ENCODE measurements at regions not wholly inside any gene's neighbourhood (a gene's known extent, or its start where the extent isn't known, plus 50 kb on each side); places are given as distances from the start of the nearest gene placed in this dataset.

DNA sequence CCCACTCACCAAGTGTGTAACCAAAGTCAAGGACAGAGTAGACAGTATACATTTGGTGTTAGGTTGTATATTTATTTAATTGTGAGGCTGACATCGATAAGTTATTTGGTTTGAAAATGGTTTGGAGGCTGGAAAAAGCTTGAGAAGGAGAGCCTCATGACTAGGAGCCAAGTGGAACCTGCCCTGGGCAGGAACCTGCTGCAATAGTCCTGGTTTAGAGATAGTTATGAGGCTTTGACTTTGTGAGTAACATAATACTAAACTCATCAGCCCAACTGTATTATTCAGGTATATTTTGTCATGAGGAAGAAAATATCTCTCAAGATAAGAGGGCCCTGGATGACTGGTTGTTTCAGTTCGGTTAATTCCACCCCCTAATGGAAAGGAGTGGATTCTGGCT is 234.3 kb upstream of the CYRIA start:
- DNase-seq (ENCODE audit: low read depth) = no peak

DNA sequence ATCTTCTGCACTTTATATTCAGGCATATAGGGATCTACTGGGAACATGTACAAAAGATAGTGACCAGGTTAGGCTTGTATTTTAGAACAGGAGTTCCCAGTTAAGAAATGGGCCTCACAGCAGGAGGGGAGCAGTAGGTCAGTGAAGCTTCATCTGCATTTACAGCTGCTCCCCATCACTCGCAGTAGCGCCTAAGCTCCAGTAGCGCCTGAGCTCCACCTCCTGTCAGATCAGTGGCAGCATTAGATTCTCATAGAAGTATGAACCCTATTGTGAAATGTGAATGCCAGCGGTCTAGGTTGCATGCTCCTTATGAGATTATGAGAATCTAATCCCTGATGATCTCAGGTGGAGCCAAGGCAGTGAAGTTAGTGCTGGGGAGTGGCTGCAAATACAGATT is 224.4 kb upstream of the CYRIA start:
- no peak for DNase-seq (ENCODE audit: low read depth)

DNA sequence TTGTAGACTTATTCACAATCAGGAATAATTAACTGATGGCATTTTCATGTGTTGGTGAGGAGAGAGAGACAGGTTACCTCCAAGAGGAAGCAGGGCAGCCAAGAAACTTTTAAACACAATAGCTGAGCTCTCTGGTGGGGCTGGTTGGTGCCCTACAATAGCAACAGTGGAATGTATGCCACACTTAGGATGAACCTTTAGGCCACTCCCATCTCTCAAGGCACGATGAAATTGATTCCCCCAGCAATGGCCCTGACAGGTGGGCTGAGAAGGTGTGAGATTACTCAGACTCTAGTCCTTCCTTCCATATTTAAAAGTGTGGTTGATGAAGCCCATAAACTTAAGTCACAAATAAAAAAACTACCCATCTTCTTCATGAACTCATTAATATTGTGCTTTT is 219.4 kb upstream of the CYRIA start:
- no peak for DNase-seq (ENCODE audit: low read depth)

DNA sequence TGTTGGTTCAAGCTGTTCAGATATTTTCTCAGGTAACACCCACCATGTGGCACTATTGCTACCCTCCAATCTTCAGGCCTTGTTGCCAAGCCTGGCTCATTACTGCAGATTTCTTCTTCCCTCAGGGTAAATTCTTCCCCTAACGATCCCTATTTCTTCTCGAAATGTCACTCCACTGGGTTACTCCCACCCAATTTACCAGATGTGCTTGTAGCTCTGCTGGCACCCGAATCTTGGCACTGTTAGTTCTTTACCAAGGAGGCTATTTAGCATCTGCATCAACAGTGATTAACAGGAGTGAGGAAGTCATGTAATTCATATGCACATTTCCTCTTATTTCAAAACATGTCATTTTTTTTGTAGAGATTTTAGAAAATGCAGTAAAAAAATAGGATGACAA is 217.1 kb upstream of the CYRIA start:
- DNase-seq (ENCODE audit: low read depth) = no peak

DNA sequence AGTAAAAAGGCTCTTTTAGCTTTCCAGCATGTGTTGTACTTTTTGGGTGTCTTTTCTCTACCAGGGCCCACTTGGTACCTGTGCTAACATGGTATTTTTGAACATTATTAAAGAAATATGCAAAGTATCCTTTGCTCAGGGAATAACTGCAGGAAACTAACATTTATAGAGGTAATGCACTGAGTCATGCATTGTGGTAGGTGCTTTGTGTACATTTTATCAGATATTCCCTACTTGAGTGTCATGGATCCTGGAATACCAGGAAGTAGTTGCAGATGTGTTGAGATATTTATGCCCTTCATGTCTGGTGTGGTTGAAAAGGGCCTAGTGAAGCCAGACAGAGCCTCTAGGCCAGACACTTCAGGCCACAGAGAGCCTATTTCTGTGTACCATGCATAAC is 215.5 kb upstream of the CYRIA start:
- DNase-seq (ENCODE audit: low read depth) = no peak

GRCh38 chr2:16871411-16871810 is 205.8 kb upstream of the CYRIA start:
- no peak for DNase-seq (ENCODE audit: low read depth)

DNA sequence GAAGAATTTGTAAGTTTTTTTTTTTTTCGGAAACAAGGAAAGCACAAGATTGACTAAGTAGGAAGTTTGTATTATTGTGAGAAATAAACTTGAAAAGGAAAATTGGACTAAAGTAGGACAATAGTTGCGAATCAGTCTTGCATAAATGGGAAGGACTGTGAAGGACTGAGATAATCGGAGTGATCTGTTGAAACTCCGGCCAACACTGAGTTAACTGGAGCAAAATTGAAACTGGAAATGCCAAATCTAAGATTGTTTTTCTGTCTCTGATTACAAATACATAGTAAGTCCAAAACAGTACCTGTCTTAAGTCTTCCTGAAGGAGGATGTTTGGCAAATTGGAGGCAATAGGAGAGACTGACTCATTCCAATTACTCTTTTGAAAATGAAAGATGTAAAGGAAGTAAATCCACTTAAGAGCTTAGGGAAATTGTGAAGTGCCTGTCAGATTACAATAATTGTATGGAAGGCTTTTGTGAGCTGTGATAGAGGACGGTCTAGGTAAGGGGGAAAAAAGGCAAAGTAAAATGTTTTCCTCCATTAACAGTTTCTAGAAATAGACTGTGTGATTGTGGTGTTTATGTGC is 204.9 kb upstream of the CYRIA start:
- DNase-seq (ENCODE audit: low read depth) = no peak

- no peak for DNase-seq (ENCODE audit: low read depth)
These were observed 204.1 kb upstream of the CYRIA start for GRCh38 chr2:16869711-16870110.

DNA sequence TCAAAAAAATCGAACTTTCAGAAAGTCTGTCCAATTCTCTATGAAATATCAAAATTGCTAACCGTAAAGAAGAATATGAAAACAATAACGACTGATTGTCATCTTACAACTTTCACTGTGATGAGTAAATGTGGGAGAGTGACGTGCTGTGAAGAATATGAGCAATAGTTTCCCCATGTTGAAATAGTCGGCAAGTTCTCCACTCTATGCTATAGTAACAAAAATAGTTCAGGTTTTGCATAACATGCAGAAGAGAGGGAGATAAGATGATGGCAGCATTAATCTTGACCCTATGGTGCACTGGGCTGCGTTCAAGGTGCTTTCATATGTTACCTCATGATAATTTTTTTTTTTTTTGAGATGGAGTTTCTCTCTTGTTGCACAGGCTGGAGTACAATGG is 196.8 kb upstream of the CYRIA start:
- DNase-seq (ENCODE audit: low read depth) = no peak

GRCh38 chr2:16861530-16861929 is 195.9 kb upstream of the CYRIA start:
- no peak for DNase-seq (ENCODE audit: low read depth)

GRCh38 chr2:16861111-16861510 is 195.5 kb upstream of the CYRIA start:
- no peak for DNase-seq (ENCODE audit: low read depth)

GRCh38 chr2:16860627-16861026 is 195.0 kb upstream of the CYRIA start:
- DNase-seq (ENCODE audit: low read depth) = no peak

DNA sequence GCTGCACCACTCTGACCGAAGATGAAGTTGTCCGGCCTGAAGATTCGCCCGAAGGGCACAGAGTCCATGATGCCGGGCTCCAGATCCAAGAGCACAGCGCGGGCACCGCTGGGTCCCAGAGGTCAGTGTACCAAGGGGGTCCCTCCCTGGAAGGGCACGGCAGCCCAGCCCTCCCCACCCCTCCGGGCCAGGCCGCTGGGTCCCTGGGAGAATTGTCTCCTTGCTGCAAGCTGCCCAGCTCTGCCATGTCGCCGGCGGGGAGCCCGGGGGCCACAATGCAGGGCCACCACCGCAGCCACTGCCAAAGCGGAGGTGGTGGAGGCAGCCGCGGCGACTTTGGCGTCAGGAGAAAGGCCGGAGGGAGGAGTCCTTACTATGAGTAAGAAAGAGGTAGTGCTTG is 189.5 kb upstream of the CYRIA start:
- DNase-seq (ENCODE audit: low read depth) = no peak

DNA sequence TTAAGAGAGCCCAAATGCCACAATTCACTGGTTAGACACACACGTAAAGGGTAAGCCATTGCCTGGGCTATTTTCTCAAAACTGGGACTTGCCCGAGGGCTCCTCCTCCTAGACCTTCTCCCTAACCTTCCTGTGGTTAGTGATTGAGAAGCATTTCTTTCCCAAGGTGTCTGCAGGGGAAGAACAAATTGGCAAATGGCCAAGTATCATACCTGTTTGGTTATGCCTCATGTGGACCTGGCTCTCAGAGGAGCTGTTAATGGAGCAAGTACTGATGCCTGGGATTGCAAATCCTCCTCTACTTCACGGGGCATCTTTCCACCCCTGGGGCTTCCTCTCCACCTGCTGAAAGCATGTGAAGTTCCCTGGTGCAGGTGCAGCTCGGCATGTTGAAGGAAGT is 187.5 kb upstream of the CYRIA start:
- DNase-seq (ENCODE audit: low read depth) = no peak

DNA sequence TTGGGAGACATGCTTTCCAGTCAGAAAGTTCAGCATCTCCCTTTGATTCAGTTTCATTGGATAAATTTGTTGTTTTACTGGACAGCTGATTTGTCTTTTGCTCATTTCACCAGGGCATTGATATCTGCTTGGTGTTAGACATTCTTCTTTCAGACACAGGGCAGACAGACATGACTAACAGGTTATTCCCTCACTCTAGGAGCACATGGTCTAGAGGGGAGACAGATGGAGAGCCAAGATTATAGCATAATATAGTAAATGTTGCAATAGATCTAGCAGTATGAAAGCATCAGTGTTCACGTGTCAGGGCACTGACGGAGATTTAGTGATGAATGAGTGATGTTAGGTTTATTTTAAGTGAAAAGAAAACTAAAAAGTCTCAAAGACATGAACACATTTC is 187.0 kb upstream of the CYRIA start:
- no peak for DNase-seq (ENCODE audit: low read depth)

GRCh38 chr2:16851126-16851525 is 185.5 kb upstream of the CYRIA start:
- DNase-seq (ENCODE audit: low read depth) = no peak

DNA sequence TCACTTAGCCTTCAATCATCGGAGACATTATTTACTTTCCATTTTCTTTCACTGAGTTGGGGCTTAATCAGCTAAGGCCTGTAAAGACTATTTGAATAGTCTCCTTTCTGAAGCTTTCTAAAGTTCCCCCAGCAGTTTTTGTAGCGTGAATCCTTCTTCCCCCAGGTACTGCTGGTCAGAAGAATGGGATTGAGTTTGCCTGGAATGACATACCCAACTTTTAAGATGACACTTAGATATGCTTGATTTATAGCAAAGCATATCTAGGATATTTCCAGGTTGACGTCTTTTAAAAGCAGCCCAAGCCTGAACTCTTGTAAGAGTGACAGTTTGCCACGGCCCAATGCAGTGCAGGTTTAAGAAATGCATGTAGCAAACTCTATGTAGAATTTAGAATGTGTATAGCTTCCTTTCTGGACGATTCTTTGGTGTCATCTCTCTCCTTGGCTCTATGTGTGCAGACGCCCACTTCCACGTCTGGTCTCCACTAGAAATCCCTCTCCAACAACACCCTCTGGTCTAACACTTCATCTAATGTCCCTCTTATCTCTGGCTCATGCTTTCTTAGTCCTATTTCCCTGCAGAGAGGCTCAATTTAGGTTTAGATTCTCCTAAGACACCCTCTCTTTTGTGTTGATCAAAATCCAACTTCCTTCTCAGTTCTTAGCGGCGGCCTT is 175.0 kb upstream of the CYRIA start:
- DNase-seq (ENCODE audit: low read depth) = no peak

DNA sequence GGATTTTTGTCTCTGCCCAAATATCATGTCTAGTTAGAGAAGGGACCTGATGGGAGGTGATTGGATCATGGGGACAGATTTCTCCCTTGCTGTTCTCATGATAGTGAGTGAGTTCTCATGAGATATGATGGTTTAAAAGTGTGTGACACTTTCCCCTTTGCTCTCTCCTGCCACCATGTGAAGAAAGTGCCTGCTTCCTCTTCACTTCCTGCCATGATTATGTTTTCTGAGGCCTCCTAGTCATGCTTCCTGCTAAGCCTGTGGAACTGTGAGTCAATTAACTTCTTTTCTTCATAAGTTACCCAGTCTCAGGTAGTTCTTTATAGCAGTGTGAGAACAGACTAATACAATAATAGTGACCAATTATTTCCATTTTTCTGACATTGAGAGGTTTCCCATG is 167.3 kb upstream of the CYRIA start:
- DNase-seq (ENCODE audit: low read depth) = no peak

- DNase-seq (ENCODE audit: low read depth) = no peak
These were observed 163.2 kb upstream of the CYRIA start for GRCh38 chr2:16828828-16829160.

- DNase-seq (ENCODE audit: low read depth) = no peak
These were observed 162.6 kb upstream of the CYRIA start for GRCh38 chr2:16828044-16828827.

- DNase-seq (ENCODE audit: low read depth) = no peak
These were observed 158.8 kb upstream of the CYRIA start for GRCh38 chr2:16824472-16824871.

DNA sequence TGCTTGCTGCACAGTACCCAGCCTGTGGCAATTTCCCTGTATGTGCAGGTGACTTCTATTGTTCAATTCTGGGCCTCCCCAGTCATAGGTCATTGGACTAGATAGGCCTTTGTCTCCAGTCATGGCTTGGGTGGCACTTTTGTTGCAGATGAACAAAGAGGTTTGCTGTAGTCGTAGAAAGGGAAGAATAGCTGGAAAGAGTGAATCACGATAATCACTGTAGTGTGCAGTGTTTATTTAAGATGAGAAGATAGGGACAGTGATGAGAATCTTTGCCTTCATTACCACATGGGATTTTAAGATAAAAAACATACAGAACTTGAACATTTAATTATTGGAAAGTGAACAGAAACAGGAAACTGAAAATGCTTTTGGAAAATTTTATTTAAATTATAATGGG is 156.1 kb upstream of the CYRIA start:
- no peak for DNase-seq (ENCODE audit: low read depth)

DNA sequence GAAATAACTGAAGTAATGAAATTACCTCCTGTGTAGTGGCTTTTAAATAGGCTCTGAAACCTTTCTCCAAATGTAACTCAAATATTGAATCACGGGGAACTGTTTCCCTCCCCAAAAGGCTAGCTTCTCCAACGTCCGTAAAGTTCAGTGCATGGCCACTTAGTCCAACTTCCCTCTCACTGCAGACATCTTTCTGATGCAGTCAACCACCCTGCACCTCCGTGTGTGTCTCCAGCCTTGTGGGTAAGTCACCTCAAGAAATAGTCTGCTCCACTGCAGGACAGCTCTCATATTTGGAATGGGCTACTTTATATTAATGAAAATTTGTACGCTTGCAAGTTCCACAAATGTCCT is 152.5 kb upstream of the CYRIA start:
- DNase-seq (ENCODE audit: low read depth) = no peak
